ENCODE measurements at regions not wholly inside any gene's neighbourhood (a gene's known extent, or its start where the extent isn't known, plus 50 kb on each side); places are given as distances from the start of the nearest gene placed in this dataset.

- no peak for DNase-seq
Observed at GRCh38 chr6:14832427-14832826, 413.4 kb upstream of the JARID2 start.

GRCh38 chr6:14834851-14835530 lies 410.9 kb upstream of the JARID2 start:
- no peak for DNase-seq

GRCh38 chr6:14837435-14837834 lies 408.4 kb upstream of the JARID2 start:
- no peak for DNase-seq

GRCh38 chr6:14838133-14838583 lies 407.7 kb upstream of the JARID2 start:
- DNase-seq: no peak

GRCh38 chr6:14841901-14842421 lies 403.9 kb upstream of the JARID2 start:
- DNase-seq: peak; percentile 93

GRCh38 chr6:14844411-14844810 lies 401.5 kb upstream of the JARID2 start:
- no peak for DNase-seq

- no peak for DNase-seq
Observed at GRCh38 chr6:14848019-14848418, 397.9 kb upstream of the JARID2 start.

GRCh38 chr6:14849185-14849584 lies 396.7 kb upstream of the JARID2 start:
- DNase-seq: no peak

- peak; percentile 69 for DNase-seq
Observed at GRCh38 chr6:14851281-14851680, 394.6 kb upstream of the JARID2 start.

GRCh38 chr6:14852375-14852774 lies 393.5 kb upstream of the JARID2 start:
- no peak for DNase-seq

- no peak for DNase-seq
Observed at GRCh38 chr6:14856177-14856576, 389.7 kb upstream of the JARID2 start.

- DNase-seq: no peak
Observed at GRCh38 chr6:14857001-14857400, 388.9 kb upstream of the JARID2 start.

- DNase-seq: no peak
Observed at GRCh38 chr6:14857501-14857900, 388.4 kb upstream of the JARID2 start.

- DNase-seq: no peak
Observed at GRCh38 chr6:14858808-14859207, 387.1 kb upstream of the JARID2 start.

GRCh38 chr6:14860774-14861173 lies 385.1 kb upstream of the JARID2 start:
- no peak for DNase-seq

- no peak for DNase-seq
Observed at GRCh38 chr6:14861491-14861943, 384.4 kb upstream of the JARID2 start.

GRCh38 chr6:14862845-14863244 lies 383.0 kb upstream of the JARID2 start:
- no peak for DNase-seq

- no peak for DNase-seq
Observed at GRCh38 chr6:14863902-14864850, 381.7 kb upstream of the JARID2 start.

GRCh38 chr6:14865531-14866100 lies 380.3 kb upstream of the JARID2 start:
- no peak for DNase-seq

GRCh38 chr6:14867802-14868201 lies 378.1 kb upstream of the JARID2 start:
- no peak for DNase-seq

- peak; percentile 23 for DNase-seq
Observed at GRCh38 chr6:14871221-14871620, 374.6 kb upstream of the JARID2 start.

GRCh38 chr6:14873101-14873500 lies 372.8 kb upstream of the JARID2 start:
- DNase-seq: no peak

GRCh38 chr6:14873781-14874441 lies 372.0 kb upstream of the JARID2 start:
- DNase-seq: no peak

Data from EL (cell line).